ENCODE measurements at regions not wholly inside any gene's neighbourhood (a gene's known extent, or its start where the extent isn't known, plus 50 kb on each side); places are given as distances from the start of the nearest gene placed in this dataset.

GRCh38 chr4:58611012-58611411 lies 1500.8 kb upstream of the IGFBP7 start:
- Histone ChIP-seq H3K27ac (ENCODE audit: low read depth, low read length) (no peak overlapping the region), H3K4me1 (ENCODE audit: insufficient read depth, low read length) (no peaks in the 10 kb centered on the region), H3K4me3 (ENCODE audit: low read depth in 1 of 2, low read length in 2 of 2) (no peak overlapping the region), H3K9ac (ENCODE audit: low read length) (no peak overlapping the region), H3K36me3 (ENCODE audit: insufficient read depth, low read length) (no peaks in the 10 kb centered on the region), H3K27me3 (ENCODE audit: control insufficient read depth in 1 of 2, insufficient read depth in 2 of 2, low read length in 2 of 2) (no peaks in the 10 kb centered on the region), H3K9me3 (ENCODE audit: low read length) (no peaks in the 10 kb centered on the region)

- H3K9me3 ChIP-seq (ENCODE audit: low read length): no peaks in the 10 kb centered on the region
- H3K27ac ChIP-seq (ENCODE audit: low read depth, low read length): no peak overlapping the region
- H3K4me1 ChIP-seq (ENCODE audit: insufficient read depth, low read length): no peaks in the 10 kb centered on the region
- no peaks in the 10 kb centered on the region for H3K27me3 ChIP-seq (ENCODE audit: control insufficient read depth in 1 of 2, insufficient read depth in 2 of 2, low read length in 2 of 2)
- H3K4me3 ChIP-seq (ENCODE audit: low read depth in 1 of 2, low read length in 2 of 2): no peak overlapping the region
- no peak overlapping the region for H3K9ac ChIP-seq (ENCODE audit: low read length)
- H3K36me3 ChIP-seq (ENCODE audit: insufficient read depth, low read length): no peaks in the 10 kb centered on the region
Observed at GRCh38 chr4:58606303-58606702, 1496.1 kb upstream of the IGFBP7 start.

- H3K4me1 ChIP-seq (ENCODE audit: insufficient read depth, low read length): no peaks in the 10 kb centered on the region
- H3K9ac ChIP-seq (ENCODE audit: low read length): no peak overlapping the region
- H3K9me3 ChIP-seq (ENCODE audit: low read length): no peaks in the 10 kb centered on the region
- H3K27ac ChIP-seq (ENCODE audit: low read depth, low read length): no peak overlapping the region
- H3K27me3 ChIP-seq (ENCODE audit: control insufficient read depth in 1 of 2, insufficient read depth in 2 of 2, low read length in 2 of 2): no peaks in the 10 kb centered on the region
- H3K36me3 ChIP-seq (ENCODE audit: insufficient read depth, low read length): no peaks in the 10 kb centered on the region
- no peak overlapping the region for H3K4me3 ChIP-seq (ENCODE audit: low read depth in 1 of 2, low read length in 2 of 2)
Observed at GRCh38 chr4:58603951-58604350, 1493.8 kb upstream of the IGFBP7 start.

GRCh38 chr4:58602731-58603359 lies 1492.7 kb upstream of the IGFBP7 start:
- Histone ChIP-seq H3K27me3 (ENCODE audit: control insufficient read depth in 1 of 2, insufficient read depth in 2 of 2, low read length in 2 of 2) (no peaks in the 10 kb centered on the region), H3K27ac (ENCODE audit: low read depth, low read length) (no peak overlapping the region), H3K4me1 (ENCODE audit: insufficient read depth, low read length) (no peaks in the 10 kb centered on the region), H3K4me3 (ENCODE audit: low read depth in 1 of 2, low read length in 2 of 2) (no peak overlapping the region), H3K9ac (ENCODE audit: low read length) (no peak overlapping the region), H3K36me3 (ENCODE audit: insufficient read depth, low read length) (no peaks in the 10 kb centered on the region), H3K9me3 (ENCODE audit: low read length) (no peaks in the 10 kb centered on the region)

GRCh38 chr4:58602022-58602421 lies 1491.8 kb upstream of the IGFBP7 start:
- Histone ChIP-seq H3K36me3 (ENCODE audit: insufficient read depth, low read length) (no peaks in the 10 kb centered on the region), H3K27ac (ENCODE audit: low read depth, low read length) (no peak overlapping the region), H3K9ac (ENCODE audit: low read length) (no peak overlapping the region), H3K4me1 (ENCODE audit: insufficient read depth, low read length) (no peaks in the 10 kb centered on the region), H3K4me3 (ENCODE audit: low read depth in 1 of 2, low read length in 2 of 2) (no peak overlapping the region), H3K9me3 (ENCODE audit: low read length) (no peaks in the 10 kb centered on the region), H3K27me3 (ENCODE audit: control insufficient read depth in 1 of 2, insufficient read depth in 2 of 2, low read length in 2 of 2) (no peaks in the 10 kb centered on the region)

- no peaks in the 10 kb centered on the region for H3K4me1 ChIP-seq (ENCODE audit: insufficient read depth, low read length)
- no peak overlapping the region for H3K27ac ChIP-seq (ENCODE audit: low read depth, low read length)
- no peaks in the 10 kb centered on the region for H3K36me3 ChIP-seq (ENCODE audit: insufficient read depth, low read length)
- no peak overlapping the region for H3K9ac ChIP-seq (ENCODE audit: low read length)
- H3K4me3 ChIP-seq (ENCODE audit: low read depth in 1 of 2, low read length in 2 of 2): no peak overlapping the region
- H3K9me3 ChIP-seq (ENCODE audit: low read length): no peaks in the 10 kb centered on the region
- H3K27me3 ChIP-seq (ENCODE audit: control insufficient read depth in 1 of 2, insufficient read depth in 2 of 2, low read length in 2 of 2): no peaks in the 10 kb centered on the region
Observed at GRCh38 chr4:58600290-58600689, 1490.1 kb upstream of the IGFBP7 start.

GRCh38 chr4:58590722-58591121 lies 1480.5 kb upstream of the IGFBP7 start:
- H3K27ac ChIP-seq (ENCODE audit: low read depth, low read length): no peak overlapping the region
- H3K36me3 ChIP-seq (ENCODE audit: insufficient read depth, low read length): no peaks in the 10 kb centered on the region
- H3K4me3 ChIP-seq (ENCODE audit: low read depth in 1 of 2, low read length in 2 of 2): no peak overlapping the region
- H3K9ac ChIP-seq (ENCODE audit: low read length): no peak overlapping the region
- H3K27me3 ChIP-seq (ENCODE audit: control insufficient read depth in 1 of 2, insufficient read depth in 2 of 2, low read length in 2 of 2): no peaks in the 10 kb centered on the region
- H3K9me3 ChIP-seq (ENCODE audit: low read length): no peaks in the 10 kb centered on the region
- H3K4me1 ChIP-seq (ENCODE audit: insufficient read depth, low read length): no peaks in the 10 kb centered on the region

GRCh38 chr4:58587856-58588255 lies 1477.7 kb upstream of the IGFBP7 start:
- Histone ChIP-seq H3K36me3 (ENCODE audit: insufficient read depth, low read length) (no peaks in the 10 kb centered on the region), H3K27me3 (ENCODE audit: control insufficient read depth in 1 of 2, insufficient read depth in 2 of 2, low read length in 2 of 2) (no peaks in the 10 kb centered on the region), H3K27ac (ENCODE audit: low read depth, low read length) (no peak overlapping the region), H3K4me3 (ENCODE audit: low read depth in 1 of 2, low read length in 2 of 2) (no peak overlapping the region), H3K9me3 (ENCODE audit: low read length) (no peaks in the 10 kb centered on the region), H3K9ac (ENCODE audit: low read length) (no peak overlapping the region), H3K4me1 (ENCODE audit: insufficient read depth, low read length) (no peaks in the 10 kb centered on the region)

GRCh38 chr4:58566260-58566659 lies 1456.1 kb upstream of the IGFBP7 start:
- Histone ChIP-seq H3K9ac (ENCODE audit: low read length) (no peak overlapping the region), H3K4me3 (ENCODE audit: low read depth in 1 of 2, low read length in 2 of 2) (no peak overlapping the region), H3K27ac (ENCODE audit: low read depth, low read length) (no peak overlapping the region), H3K4me1 (ENCODE audit: insufficient read depth, low read length) (no peaks in the 10 kb centered on the region), H3K36me3 (ENCODE audit: insufficient read depth, low read length) (no peaks in the 10 kb centered on the region), H3K27me3 (ENCODE audit: control insufficient read depth in 1 of 2, insufficient read depth in 2 of 2, low read length in 2 of 2) (no peaks in the 10 kb centered on the region), H3K9me3 (ENCODE audit: low read length) (no peaks in the 10 kb centered on the region)

GRCh38 chr4:58564695-58565475 lies 1454.7 kb upstream of the IGFBP7 start:
- Histone ChIP-seq H3K4me1 (ENCODE audit: insufficient read depth, low read length) (no peaks in the 10 kb centered on the region), H3K27me3 (ENCODE audit: control insufficient read depth in 1 of 2, insufficient read depth in 2 of 2, low read length in 2 of 2) (no peaks in the 10 kb centered on the region), H3K4me3 (ENCODE audit: low read depth in 1 of 2, low read length in 2 of 2) (no peak overlapping the region), H3K36me3 (ENCODE audit: insufficient read depth, low read length) (no peaks in the 10 kb centered on the region), H3K9ac (ENCODE audit: low read length) (no peak overlapping the region), H3K27ac (ENCODE audit: low read depth, low read length) (no peak overlapping the region), H3K9me3 (ENCODE audit: low read length) (no peaks in the 10 kb centered on the region)

- Histone ChIP-seq H3K27ac (ENCODE audit: low read depth, low read length) (no peak overlapping the region), H3K27me3 (ENCODE audit: control insufficient read depth in 1 of 2, insufficient read depth in 2 of 2, low read length in 2 of 2) (no peaks in the 10 kb centered on the region), H3K36me3 (ENCODE audit: insufficient read depth, low read length) (no peaks in the 10 kb centered on the region), H3K9me3 (ENCODE audit: low read length) (no peaks in the 10 kb centered on the region), H3K4me3 (ENCODE audit: low read depth in 1 of 2, low read length in 2 of 2) (no peak overlapping the region), H3K9ac (ENCODE audit: low read length) (no peak overlapping the region), H3K4me1 (ENCODE audit: insufficient read depth, low read length) (no peaks in the 10 kb centered on the region)
Observed at GRCh38 chr4:58561170-58561569, 1451.0 kb upstream of the IGFBP7 start.

GRCh38 chr4:58560736-58561135 lies 1450.6 kb upstream of the IGFBP7 start:
- Histone ChIP-seq H3K9ac (ENCODE audit: low read length) (no peak overlapping the region), H3K4me1 (ENCODE audit: insufficient read depth, low read length) (no peaks in the 10 kb centered on the region), H3K27ac (ENCODE audit: low read depth, low read length) (no peak overlapping the region), H3K36me3 (ENCODE audit: insufficient read depth, low read length) (no peaks in the 10 kb centered on the region), H3K27me3 (ENCODE audit: control insufficient read depth in 1 of 2, insufficient read depth in 2 of 2, low read length in 2 of 2) (no peaks in the 10 kb centered on the region), H3K4me3 (ENCODE audit: low read depth in 1 of 2, low read length in 2 of 2) (no peak overlapping the region), H3K9me3 (ENCODE audit: low read length) (no peaks in the 10 kb centered on the region)

Measured in muscle layer of colon (tissue), 2 donors.